ENCODE measurements at regions not wholly inside any gene's neighbourhood (a gene's known extent, or its start where the extent isn't known, plus 50 kb on each side); places are given as distances from the start of the nearest gene placed in this dataset.

- H3K27ac ChIP-seq = no peak overlapping the region
- no peak for DNase-seq
- TF ChIP-seq POLR2A (IDR thresholded peaks at IDR 0.05) = no peak
- no peak for TF ChIP-seq EP300 (IDR thresholded peaks at IDR 0.05)
- no peak for TF ChIP-seq CTCF (IDR thresholded peaks at IDR 0.05)
- TF ChIP-seq POLR2AphosphoS5 (IDR thresholded peaks at IDR 0.05) = no peak
- WGBS, 2 donors = 64 to 66% methylated on average over 3 of the region's 3 CpGs
- H3K4me1 ChIP-seq = no peaks in the 10 kb centered on the region
- H3K36me3 ChIP-seq = no peaks in the 10 kb centered on the region
- no peaks in the 10 kb centered on the region for H3K9me3 ChIP-seq
- ATAC-seq (ENCODE audit: low FRiP score in 2 of 2) = no peak
- no peaks in the 10 kb centered on the region for H3K27me3 ChIP-seq
- H3K4me3 ChIP-seq = no peak overlapping the region
Observed at GRCh38 chr11:40010011-40010410, 1449.4 kb downstream of the LRRC4C start.

- no peaks in the 10 kb centered on the region for H3K9me3 ChIP-seq
- no peak overlapping the region for H3K27ac ChIP-seq
- H3K27me3 ChIP-seq = no peaks in the 10 kb centered on the region
- WGBS, 2 donors = 80 to 87% methylated on average over 2 of the region's 2 CpGs
- DNase-seq = no peak
- H3K4me3 ChIP-seq = no peak overlapping the region
- ATAC-seq (ENCODE audit: low FRiP score in 2 of 2) = no peak
- TF ChIP-seq EP300 (IDR thresholded peaks at IDR 0.05) (no peak), POLR2AphosphoS5 (IDR thresholded peaks at IDR 0.05) (no peak), POLR2A (IDR thresholded peaks at IDR 0.05) (no peak), CTCF (IDR thresholded peaks at IDR 0.05) (no peak)
- no peaks in the 10 kb centered on the region for H3K36me3 ChIP-seq
- H3K4me1 ChIP-seq = no peaks in the 10 kb centered on the region
Observed at GRCh38 chr11:39992551-39992950, 1466.9 kb downstream of the LRRC4C start.

- no peaks in the 10 kb centered on the region for H3K4me1 ChIP-seq
- no peaks in the 10 kb centered on the region for H3K27me3 ChIP-seq
- no peaks in the 10 kb centered on the region for H3K9me3 ChIP-seq
- H3K4me3 ChIP-seq = no peak overlapping the region
- 8 to 15% methylated on average over 6 of the region's 6 CpGs for WGBS, 2 donors
- no peak for DNase-seq
- H3K36me3 ChIP-seq = no peaks in the 10 kb centered on the region
- TF ChIP-seq CTCF (IDR thresholded peaks at IDR 0.05) (no peak), EP300 (IDR thresholded peaks at IDR 0.05) (no peak), POLR2AphosphoS5 (IDR thresholded peaks at IDR 0.05) (no peak), POLR2A (IDR thresholded peaks at IDR 0.05) (no peak)
- H3K27ac ChIP-seq = no peak overlapping the region
- ATAC-seq (ENCODE audit: low FRiP score in 2 of 2) = no peak
Observed at GRCh38 chr11:39990421-39990831, 1469.0 kb downstream of the LRRC4C start.

- 86 to 87% methylated on average over 1 of the region's 1 CpG for WGBS, 2 donors
- TF ChIP-seq EP300 (IDR thresholded peaks at IDR 0.05) = no peak
- no peak for TF ChIP-seq CTCF (IDR thresholded peaks at IDR 0.05)
- TF ChIP-seq POLR2A (IDR thresholded peaks at IDR 0.05) = no peak
- no peak for TF ChIP-seq POLR2AphosphoS5 (IDR thresholded peaks at IDR 0.05)
- H3K27ac ChIP-seq = no peak overlapping the region
Observed at GRCh38 chr11:39975091-39975490, 1484.4 kb downstream of the LRRC4C start.

GRCh38 chr11:39972461-39972860, 1487.0 kb downstream of the LRRC4C start:
- WGBS, 2 donors = 62% methylated on average over 5 of the region's 5 CpGs
- Histone ChIP-seq H3K9me3 (no peaks in the 10 kb centered on the region), H3K36me3 (no peaks in the 10 kb centered on the region), H3K4me1 (no peaks in the 10 kb centered on the region), H3K27ac (peak overlapping the region in 2 of 4 donors; percentile 38 to 58), H3K4me3 (no peak overlapping the region), H3K27me3 (no peaks in the 10 kb centered on the region)
- DNase-seq (no peak), ATAC-seq (ENCODE audit: low FRiP score in 2 of 2) (no peak)
- TF ChIP-seq POLR2AphosphoS5 (IDR thresholded peaks at IDR 0.05) = no peak
- peak in 1 of 4 donors; percentile 29 for TF ChIP-seq EP300 (IDR thresholded peaks at IDR 0.05)

More at GRCh38 chr11:39975091-39975490, 1484.4 kb downstream of the LRRC4C start:
- Histone ChIP-seq H3K4me3 (no peak overlapping the region), H3K4me1 (no peaks in the 10 kb centered on the region), H3K36me3 (no peaks in the 10 kb centered on the region), H3K9me3 (no peaks in the 10 kb centered on the region), H3K27me3 (no peaks in the 10 kb centered on the region)
- ATAC-seq (ENCODE audit: low FRiP score in 2 of 2) = no peak
- no peak for DNase-seq

Measured in upper lobe of left lung (tissue), 6 donors.